Loucy (cell line): ENCODE measurements at regions not wholly inside any gene's neighbourhood (a gene's known extent, or its start where the extent isn't known, plus 50 kb on each side); places are given as distances from the start of the nearest gene placed in this dataset.

Experiments
- CTCF ChIP-seq: fragments of 200-600 bp; sonication (generic); conservative IDR thresholded peaks from 2 replicates; pipeline ENCODE4 v1.5.1; 2014; ENCODE audit warnings: mild to moderate bottlenecking, antibody characterized with exemption, low read length
- EZH2phosphoT487 ChIP-seq: fragments of 200-600 bp; IDR thresholded peaks from 2 replicates; pipeline ENCODE4 v1.6.1; 2018; ENCODE audit warnings: antibody characterized with exemption, mild to moderate bottlenecking, moderate library complexity, borderline replicate concordance

DNA sequence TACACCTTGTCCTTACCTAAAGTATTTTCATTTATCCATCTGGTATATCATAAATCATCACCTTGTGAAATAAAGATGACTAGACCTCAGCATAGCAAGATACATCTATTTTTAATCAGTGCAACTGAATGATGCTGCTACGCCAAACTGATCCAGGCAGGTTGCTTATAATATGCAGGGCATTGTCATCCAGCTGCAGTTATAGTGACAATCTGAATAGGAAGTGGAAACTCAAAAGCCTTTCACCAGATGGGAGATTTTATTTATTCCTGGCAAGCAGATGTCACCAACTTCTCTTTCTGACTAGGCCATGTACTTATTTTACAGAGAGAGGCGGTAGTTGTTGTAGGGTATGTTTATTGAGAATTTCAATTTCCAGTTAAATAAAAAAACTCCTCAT is 747.3 kb downstream of the ADCYAP1 start:
- TF ChIP-seq CTCF (no peak), EZH2phosphoT487 (no peak)
